HG03439 (cell line): ENCODE measurements at regions not wholly inside any gene's neighbourhood (a gene's known extent, or its start where the extent isn't known, plus 50 kb on each side); places are given as distances from the start of the nearest gene placed in this dataset.

Experiments used
- ATAC-seq: cut with Tn5 transposase; IDR thresholded peaks from one replicate; pipeline ENCODE4 v1.9.1; 2021; ENCODE audit warnings: mild to moderate bottlenecking, moderate library complexity; ENCODE audit not compliant: unreplicated experiment

- no peak for ATAC-seq
Observed at GRCh38 chr2:144217853-144218633, 301.9 kb downstream of the ZEB2 start.

GRCh38 chr2:144215701-144216675 lies 303.9 kb downstream of the ZEB2 start:
- ATAC-seq = no peak

GRCh38 chr2:144215207-144215606 lies 304.7 kb downstream of the ZEB2 start:
- no peak for ATAC-seq

- ATAC-seq = peak; percentile 93
Observed at GRCh38 chr2:144213797-144214196, 306.1 kb downstream of the ZEB2 start.

- ATAC-seq = no peak
Observed at GRCh38 chr2:144211826-144212225, 308.1 kb downstream of the ZEB2 start.

- no peak for ATAC-seq
Observed at GRCh38 chr2:144211065-144211464, 308.9 kb downstream of the ZEB2 start.

- ATAC-seq = no peak
Observed at GRCh38 chr2:144210076-144210475, 309.8 kb downstream of the ZEB2 start.

- ATAC-seq = no peak
Observed at GRCh38 chr2:144208924-144209323, 311.0 kb downstream of the ZEB2 start.

- no peak for ATAC-seq
Observed at GRCh38 chr2:144206019-144206418, 313.9 kb downstream of the ZEB2 start.

- ATAC-seq = no peak
Observed at GRCh38 chr2:144201868-144202468, 318.0 kb downstream of the ZEB2 start.

GRCh38 chr2:144201126-144201525 lies 318.8 kb downstream of the ZEB2 start:
- no peak for ATAC-seq

GRCh38 chr2:144198116-144198515 lies 321.8 kb downstream of the ZEB2 start:
- ATAC-seq = no peak

- ATAC-seq = no peak
Observed at GRCh38 chr2:144194326-144195071, 325.4 kb downstream of the ZEB2 start.

GRCh38 chr2:144190908-144191605 lies 328.9 kb downstream of the ZEB2 start:
- no peak for ATAC-seq

GRCh38 chr2:144183727-144184126 lies 336.2 kb downstream of the ZEB2 start:
- peak; percentile 96 for ATAC-seq

- ATAC-seq = no peak
Observed at GRCh38 chr2:144181001-144181400, 338.9 kb downstream of the ZEB2 start.

- ATAC-seq = no peak
Observed at GRCh38 chr2:144180131-144180530, 339.8 kb downstream of the ZEB2 start.

GRCh38 chr2:144170179-144170578 lies 349.7 kb downstream of the ZEB2 start:
- no peak for ATAC-seq

GRCh38 chr2:144166743-144167142 lies 353.2 kb downstream of the ZEB2 start:
- no peak for ATAC-seq

- no peak for ATAC-seq
Observed at GRCh38 chr2:144165599-144166250, 354.2 kb downstream of the ZEB2 start.
